Upper lobe of left lung (tissue), 6 donors: ENCODE measurements at regions not wholly inside any gene's neighbourhood (a gene's known extent, or its start where the extent isn't known, plus 50 kb on each side); places are given as distances from the start of the nearest gene placed in this dataset.

ENCODE experiments used
- ATAC-seq, 2 donors: fragments of 200-7000 bp; cut with Tn5 transposase; one replicate each; pipeline ENCODE4 v1.9.1; 2022; ENCODE audit warnings: mild to moderate bottlenecking in 2 of 2, moderate library complexity in 2 of 2; ENCODE audit not compliant: low FRiP score in 2 of 2
- DNase-seq, 2 donors: peaks; one replicate each; pipeline ENCODE4 v3.0.0-alpha.2; 2019 to 2020
- H3K27ac ChIP-seq, 4 donors: fragments of 200-600 bp; sonication (generic); one replicate each; pipeline ENCODE4 v1.5.1; 2016 to 2019
- H3K27me3 ChIP-seq, 4 donors: fragments of 200-600 bp; sonication (generic); one replicate each; pipeline ENCODE4 v1.5.1; 2017 to 2019
- H3K36me3 ChIP-seq, 4 donors: fragments of 200-600 bp; sonication (generic); one replicate each; pipeline ENCODE4 v1.5.1; 2016 to 2019
- H3K4me1 ChIP-seq, 4 donors: fragments of 200-600 bp; sonication (generic); one replicate each; pipeline ENCODE4 v1.5.1; 2018 to 2019
- H3K4me3 ChIP-seq, 4 donors: fragments of 200-600 bp; sonication (generic); one replicate each; pipeline ENCODE4 v1.5.1; 2017 to 2019; ENCODE audit warnings: mild to moderate bottlenecking in 2 of 4, moderate library complexity in 1 of 4
- H3K9me3 ChIP-seq, 4 donors: fragments of 200-600 bp; sonication (generic); one replicate each; pipeline ENCODE4 v1.5.1; 2018 to 2019
- EP300 ChIP-seq, 4 donors: sonication (generic); formaldehyde crosslinking; IDR thresholded peaks; one replicate each; pipeline ENCODE4 v1.5.1; 2017; ENCODE audit warnings: antibody characterized with exemption in 4 of 4, control low read depth in 2 of 4
- POLR2A ChIP-seq, 4 donors: fragments of 450-650 bp; IDR thresholded peaks; one replicate each; pipeline ENCODE4 v1.5.1; 2016 to 2017; ENCODE audit warnings: antibody characterized with exemption in 4 of 4, mild to moderate bottlenecking in 2 of 4
- POLR2AphosphoS5 ChIP-seq, 2 donors: sonication (generic); formaldehyde crosslinking; IDR thresholded peaks; one replicate each; pipeline ENCODE4 v1.5.1; 2017; ENCODE audit warnings: antibody characterized with exemption in 2 of 2
- WGBS, 2 donors: methylation state at CpG; one replicate each; pipeline ENCODE4 v1.1.5; 2017 to 2018; 5-methylcytosine and 5-hydroxymethylcytosine counted together
- TF ChIP-seq, protein P1 (sequence below), 6 experiments: fragments of 450-650 bp in 4 of 6; fragments of 200-600 bp in 2 of 6; sonication (generic) in 2 of 6; IDR thresholded peaks; one replicate each; pipeline ENCODE4 v1.5.1; 2016 to 2019; ENCODE audit warnings: antibody characterized with exemption in 6 of 6
- donor health status: DM: no; HTN: no; CAD: no; lungs with moderate emphysema.
- donor health status: DM: no; HTN: yes; CAD: no; lungs with severe emphysema.

GRCh38 chr21:29436143-29436542 is 137.4 kb downstream of the BACH1 start:
- H3K27ac ChIP-seq: no peak overlapping the region
- H3K4me1 ChIP-seq: no peaks in the 10 kb centered on the region
- TF ChIP-seq POLR2AphosphoS5 (IDR thresholded peaks at IDR 0.05): no peak
- no peak for TF ChIP-seq EP300 (IDR thresholded peaks at IDR 0.05)
- TF ChIP-seq POLR2A (IDR thresholded peaks at IDR 0.05): no peak
- TF ChIP-seq, protein P1, sequence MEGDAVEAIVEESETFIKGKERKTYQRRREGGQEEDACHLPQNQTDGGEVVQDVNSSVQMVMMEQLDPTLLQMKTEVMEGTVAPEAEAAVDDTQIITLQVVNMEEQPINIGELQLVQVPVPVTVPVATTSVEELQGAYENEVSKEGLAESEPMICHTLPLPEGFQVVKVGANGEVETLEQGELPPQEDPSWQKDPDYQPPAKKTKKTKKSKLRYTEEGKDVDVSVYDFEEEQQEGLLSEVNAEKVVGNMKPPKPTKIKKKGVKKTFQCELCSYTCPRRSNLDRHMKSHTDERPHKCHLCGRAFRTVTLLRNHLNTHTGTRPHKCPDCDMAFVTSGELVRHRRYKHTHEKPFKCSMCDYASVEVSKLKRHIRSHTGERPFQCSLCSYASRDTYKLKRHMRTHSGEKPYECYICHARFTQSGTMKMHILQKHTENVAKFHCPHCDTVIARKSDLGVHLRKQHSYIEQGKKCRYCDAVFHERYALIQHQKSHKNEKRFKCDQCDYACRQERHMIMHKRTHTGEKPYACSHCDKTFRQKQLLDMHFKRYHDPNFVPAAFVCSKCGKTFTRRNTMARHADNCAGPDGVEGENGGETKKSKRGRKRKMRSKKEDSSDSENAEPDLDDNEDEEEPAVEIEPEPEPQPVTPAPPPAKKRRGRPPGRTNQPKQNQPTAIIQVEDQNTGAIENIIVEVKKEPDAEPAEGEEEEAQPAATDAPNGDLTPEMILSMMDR (IDR thresholded peaks at IDR 0.05): no peak
- H3K9me3 ChIP-seq: no peaks in the 10 kb centered on the region
- ATAC-seq: peak in 1 of 2 donors; percentile 21
- no peaks in the 10 kb centered on the region for H3K27me3 ChIP-seq
- H3K36me3 ChIP-seq: no peaks in the 10 kb centered on the region
- no peak for DNase-seq
- 54 to 70% methylated on average over 5 of the region's 5 CpGs for WGBS, 2 donors
- no peak overlapping the region for H3K4me3 ChIP-seq

DNA sequence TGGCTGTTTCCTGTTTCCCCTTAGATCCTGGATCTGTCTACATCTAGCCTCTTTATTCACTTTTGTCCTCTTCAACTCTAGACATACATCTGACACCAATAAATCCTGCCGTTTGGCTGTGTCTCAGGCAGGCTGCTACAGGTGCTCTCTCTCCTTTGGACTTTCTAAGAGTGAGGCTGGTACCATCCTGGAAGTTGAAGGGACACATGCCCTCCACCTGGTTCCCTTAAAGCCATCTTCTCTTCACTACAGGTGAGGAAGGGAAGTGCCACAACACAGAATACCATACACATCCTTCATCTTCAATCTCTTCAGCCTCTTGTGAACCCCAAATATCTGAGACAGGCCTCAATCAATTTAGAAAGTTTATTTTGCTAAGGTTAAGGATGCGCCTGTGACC is 137.9 kb downstream of the BACH1 start:
- ATAC-seq: no peak
- Histone ChIP-seq H3K27ac (no peak overlapping the region), H3K4me3 (no peak overlapping the region), H3K27me3 (no peaks in the 10 kb centered on the region), H3K9me3 (no peaks in the 10 kb centered on the region), H3K36me3 (no peaks in the 10 kb centered on the region), H3K4me1 (no peaks in the 10 kb centered on the region)
- TF ChIP-seq POLR2A (IDR thresholded peaks at IDR 0.05) (no peak), EP300 (IDR thresholded peaks at IDR 0.05) (no peak), POLR2AphosphoS5 (IDR thresholded peaks at IDR 0.05) (no peak)
- TF ChIP-seq, protein P1 (IDR thresholded peaks at IDR 0.05): no peak
- DNase-seq: no peak
- 84 to 88% methylated on average over 2 of the region's 2 CpGs for WGBS, 2 donors

GRCh38 chr21:29441651-29442050 is 142.9 kb downstream of the BACH1 start:
- ATAC-seq: no peak
- no peak overlapping the region for H3K4me3 ChIP-seq
- H3K4me1 ChIP-seq: no peaks in the 10 kb centered on the region
- no peak for DNase-seq
- H3K27me3 ChIP-seq: no peaks in the 10 kb centered on the region
- WGBS, 2 donors: 77 to 85% methylated on average over 3 of the region's 3 CpGs
- no peaks in the 10 kb centered on the region for H3K9me3 ChIP-seq
- H3K36me3 ChIP-seq: no peaks in the 10 kb centered on the region
- TF ChIP-seq, protein P1 (IDR thresholded peaks at IDR 0.05): no peak
- TF ChIP-seq POLR2AphosphoS5 (IDR thresholded peaks at IDR 0.05) (no peak), POLR2A (IDR thresholded peaks at IDR 0.05) (no peak)
- no peak overlapping the region for H3K27ac ChIP-seq

DNA sequence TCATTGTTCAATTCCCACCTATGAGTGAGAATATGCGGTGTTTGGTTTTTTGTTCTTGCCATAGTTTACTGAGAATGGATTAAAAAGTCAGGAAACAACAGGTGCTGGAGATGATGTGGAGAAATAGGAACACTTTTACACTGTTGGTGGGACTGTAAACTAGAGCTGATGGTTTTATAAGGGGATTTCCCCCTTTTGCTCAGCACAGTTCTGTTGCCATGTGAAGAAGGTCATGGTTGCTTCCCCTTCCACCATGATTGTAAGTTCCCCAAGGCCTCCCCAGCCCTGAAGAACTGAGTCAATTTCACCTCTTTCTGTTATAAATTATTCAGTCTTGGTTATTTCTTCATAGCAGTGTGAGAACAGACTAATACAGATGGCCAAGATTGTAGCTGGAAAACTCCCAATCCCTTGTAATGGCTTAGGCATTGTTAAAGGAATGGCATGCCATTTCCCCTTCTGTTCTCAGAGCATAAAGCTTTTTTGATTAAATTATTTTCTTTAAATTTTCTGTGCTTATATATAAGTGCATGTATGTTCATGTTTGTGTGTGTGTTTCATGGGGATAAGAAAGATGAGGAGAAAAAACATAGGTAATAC is 144.8 kb downstream of the BACH1 start:
- 100% methylated on average over 1 of the region's 1 CpG for WGBS, 2 donors
- Histone ChIP-seq H3K36me3 (no peaks in the 10 kb centered on the region), H3K27ac (no peak overlapping the region), H3K4me1 (no peaks in the 10 kb centered on the region), H3K9me3 (peaks cover 0 to 4% (median under 1%) of the 10 kb centered on the region in 4 donors), H3K4me3 (no peak overlapping the region), H3K27me3 (no peaks in the 10 kb centered on the region)
- TF ChIP-seq POLR2AphosphoS5 (IDR thresholded peaks at IDR 0.05) (no peak), EP300 (IDR thresholded peaks at IDR 0.05) (no peak), POLR2A (IDR thresholded peaks at IDR 0.05) (no peak)
- TF ChIP-seq, protein P1 (IDR thresholded peaks at IDR 0.05): no peak
- DNase-seq: no peak
- ATAC-seq: no peak

GRCh38 chr21:29448766-29449165 is 150.0 kb downstream of the BACH1 start:
- no peak for TF ChIP-seq POLR2AphosphoS5 (IDR thresholded peaks at IDR 0.05)
- no peak for TF ChIP-seq EP300 (IDR thresholded peaks at IDR 0.05)
- TF ChIP-seq, protein P1 (IDR thresholded peaks at IDR 0.05): no peak
- no peak for TF ChIP-seq POLR2A (IDR thresholded peaks at IDR 0.05)
- Histone ChIP-seq H3K27ac (no peak overlapping the region), H3K4me1 (no peaks in the 10 kb centered on the region), H3K27me3 (no peaks in the 10 kb centered on the region), H3K4me3 (no peak overlapping the region), H3K9me3 (peaks cover 0 to 7% (median 2%) of the 10 kb centered on the region in 4 donors), H3K36me3 (no peaks in the 10 kb centered on the region)
- ATAC-seq: no peak
- 90 to 91% methylated on average over 4 of the region's 4 CpGs for WGBS, 2 donors
- no peak for DNase-seq
